Epithelial cell of esophagus (primary cell): ENCODE measurements at regions not wholly inside any gene's neighbourhood (a gene's known extent, or its start where the extent isn't known, plus 50 kb on each side); places are given as distances from the start of the nearest gene placed in this dataset.
"Not testable (repeated sequence)": the region's sequence is repeated elsewhere in the genome, so short reads cannot be mapped to it uniquely, and the experiment has no call there.

Experiments
- DNase-seq: peaks from one replicate; pipeline ENCODE4 v3.0.0; 2010; ENCODE audit warnings: low read depth
- H3K4me3 ChIP-seq: 2 replicates; pipeline ENCODE4 v1.5.1; 2011; ENCODE audit warnings: mild to moderate bottlenecking, low read length, control low read depth
- CTCF ChIP-seq: IDR thresholded peaks from 2 replicates; pipeline ENCODE4 v1.5.1; 2011; ENCODE audit warnings: low read depth, mild to moderate bottlenecking, low read length, control low read depth, inconsistent platforms; ENCODE audit not compliant: insufficient read depth; ENCODE audit errors: missing control alignments

- TF ChIP-seq CTCF: no peak
- DNase-seq: no peak
- H3K4me3 ChIP-seq: no peak overlapping the region
These were observed 75.1 kb downstream of the PTTG1 start for GRCh38 chr5:160496784-160497183.

DNA sequence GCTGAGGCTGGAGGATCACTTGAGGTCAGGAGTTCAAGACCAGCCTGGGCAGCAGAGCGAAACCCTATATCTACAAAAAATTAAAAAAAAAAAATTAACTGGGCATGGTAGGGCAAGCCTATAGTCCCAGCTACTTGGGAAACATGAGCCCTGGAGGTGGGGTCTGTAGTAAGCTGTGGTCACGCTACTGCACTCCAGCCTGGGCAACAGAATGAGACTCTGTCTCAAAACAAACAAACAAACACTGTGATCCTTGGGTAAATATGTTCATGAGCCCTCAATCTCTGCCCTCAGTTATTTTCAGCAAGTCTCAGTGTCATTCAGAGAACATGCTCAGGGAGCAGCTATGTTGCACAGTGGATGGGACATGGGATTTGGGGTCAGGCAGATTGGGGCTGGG, 76.2 kb downstream of the PTTG1 start:
- no peak for TF ChIP-seq CTCF
- H3K4me3 ChIP-seq: no peak overlapping the region
- DNase-seq: no peak

- H3K4me3 ChIP-seq, DNase-seq: not testable (repeated sequence)
These were observed 76.9 kb downstream of the PTTG1 start for GRCh38 chr5:160498441-160499043.

DNA sequence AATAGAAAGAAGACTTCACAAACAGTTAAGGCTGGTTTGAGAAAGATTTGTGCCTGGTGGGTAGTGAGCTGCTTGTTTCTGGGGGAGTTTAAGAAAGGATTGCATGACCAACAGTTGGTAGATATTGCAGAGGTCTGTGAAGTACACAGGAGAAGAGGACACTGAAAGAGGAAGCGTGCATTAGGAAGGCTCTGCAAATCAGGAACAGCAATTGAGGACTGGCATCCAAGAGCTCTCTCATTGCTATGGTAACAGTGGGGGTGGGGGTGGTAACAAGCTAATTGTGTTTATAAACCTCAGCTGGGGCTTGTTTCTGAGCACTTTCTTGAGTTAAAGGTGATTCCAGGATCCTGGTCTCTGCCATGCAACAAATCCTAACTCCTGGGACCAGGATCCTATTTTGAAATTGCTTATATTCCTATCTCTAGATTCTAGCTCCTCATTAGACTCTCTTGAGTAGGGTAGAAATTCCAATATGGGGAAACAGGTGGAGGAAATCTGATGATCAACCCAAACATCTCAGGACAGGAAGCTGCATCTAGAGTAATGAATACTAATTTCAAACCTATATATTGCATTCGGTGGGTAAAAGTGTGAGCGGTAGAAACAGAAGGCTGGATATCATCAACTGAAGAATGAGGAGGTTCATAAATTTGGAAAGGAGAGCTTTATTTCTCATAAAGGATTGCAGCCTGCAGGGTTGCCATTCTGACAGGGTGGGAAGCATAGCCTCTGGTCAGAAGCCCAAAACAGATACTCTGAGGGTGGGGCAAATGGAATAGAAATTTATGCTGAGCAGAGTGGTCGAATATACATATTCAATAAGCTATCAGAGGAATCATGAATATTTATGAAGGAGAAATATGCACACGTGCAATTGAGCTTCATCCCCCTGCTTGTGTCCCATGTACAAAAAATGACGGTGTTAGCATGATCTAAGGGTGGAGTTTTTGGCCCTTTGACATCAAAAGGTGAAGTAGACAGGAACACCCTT, 79.4 kb downstream of the PTTG1 start:
- no peak for DNase-seq
- no peak for TF ChIP-seq CTCF
- no peak overlapping the region for H3K4me3 ChIP-seq

DNA sequence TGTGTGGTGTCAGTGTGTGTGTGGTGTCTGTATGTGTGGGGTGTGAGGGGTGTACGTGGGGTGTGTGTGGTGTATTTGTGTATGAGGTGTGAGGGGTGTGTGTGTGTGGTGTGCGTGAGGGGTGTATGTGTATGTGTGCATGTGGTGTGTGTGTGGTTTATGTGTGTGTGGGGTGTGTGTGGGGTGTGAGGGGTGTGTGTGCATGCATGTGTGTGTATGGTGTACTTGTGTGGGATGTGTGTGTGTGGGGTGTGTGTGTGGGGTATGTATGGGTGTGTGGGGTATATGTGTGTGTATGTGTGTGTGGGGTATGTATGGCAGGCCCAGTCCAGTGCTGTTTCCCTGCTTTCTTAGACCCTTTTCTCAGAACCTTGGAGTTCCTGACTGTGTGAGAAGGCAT, 83.3 kb downstream of the PTTG1 start:
- H3K4me3 ChIP-seq: no peak overlapping the region
- TF ChIP-seq CTCF: no peak
- no peak for DNase-seq

- TF ChIP-seq CTCF: no peak
- no peak for DNase-seq
- H3K4me3 ChIP-seq: no peak overlapping the region
These were observed 84.7 kb downstream of the PTTG1 start for GRCh38 chr5:160506006-160507004.
